ENCODE measurements at regions not wholly inside any gene's neighbourhood (a gene's known extent, or its start where the extent isn't known, plus 50 kb on each side); places are given as distances from the start of the nearest gene placed in this dataset.
"Not testable (repeated sequence)": the region's sequence is repeated elsewhere in the genome, so short reads cannot be mapped to it uniquely, and the experiment has no call there.

GRCh38 chr4:132332932-132333723 lies 816.0 kb upstream of the PCDH10 start:
- no peak for DNase-seq (ENCODE audit: low spot score)
- intact Hi-C loops (cut with DNase I) = no loop called here

- intact Hi-C loops (cut with DNase I) = no loop called here
- no peak for DNase-seq (ENCODE audit: low spot score)
Observed at GRCh38 chr4:132333724-132334047, 815.4 kb upstream of the PCDH10 start.

GRCh38 chr4:132334081-132334480 lies 815.0 kb upstream of the PCDH10 start:
- DNase-seq (ENCODE audit: low spot score) = no peak
- intact Hi-C loops (cut with DNase I) = no loop called here

DNA sequence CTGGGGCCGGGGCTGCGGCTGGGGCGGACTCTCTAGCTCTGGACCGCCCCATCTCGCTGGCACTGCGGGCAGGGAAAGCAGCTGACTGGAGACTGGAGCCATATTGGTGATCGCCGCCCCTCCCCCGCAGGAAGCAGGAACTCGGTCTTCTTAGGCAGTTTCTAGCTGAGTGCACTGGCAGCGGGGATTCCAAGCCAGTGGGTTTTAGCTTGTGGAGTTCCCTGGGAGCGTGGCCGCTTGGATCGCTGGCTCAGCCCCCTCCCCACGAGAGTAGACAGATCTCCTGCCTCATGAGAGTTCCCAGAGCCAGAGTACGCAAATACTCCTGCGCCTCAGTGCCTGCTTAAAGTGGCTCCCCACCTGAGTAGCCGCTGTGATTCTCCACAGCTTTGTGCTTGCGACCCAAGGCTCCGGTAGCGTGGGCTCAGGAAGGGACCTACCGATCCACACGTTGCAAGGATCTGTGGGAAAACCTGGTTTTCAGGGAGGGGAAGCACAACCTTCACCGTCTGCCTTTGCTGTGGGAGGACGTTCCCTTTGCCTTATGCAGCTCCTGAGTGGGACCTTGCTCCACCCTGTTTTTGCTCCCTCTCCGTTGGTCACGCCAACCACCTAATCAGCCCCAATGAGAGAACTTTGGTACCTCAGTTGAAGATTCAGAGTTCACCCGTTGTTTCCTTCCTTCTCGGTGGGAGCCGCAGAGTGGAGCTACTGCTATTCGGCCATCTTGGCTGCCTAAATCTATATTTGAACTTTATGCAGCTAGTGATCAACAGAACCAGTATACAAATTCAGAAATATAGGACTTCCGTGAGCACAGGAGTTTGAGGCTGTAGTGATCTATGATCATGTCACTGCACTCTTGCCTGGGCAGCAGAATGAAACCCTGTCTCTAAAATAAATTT lies 803.9 kb upstream of the PCDH10 start:
- intact Hi-C loops (cut with DNase I) = no loop called here

DNA sequence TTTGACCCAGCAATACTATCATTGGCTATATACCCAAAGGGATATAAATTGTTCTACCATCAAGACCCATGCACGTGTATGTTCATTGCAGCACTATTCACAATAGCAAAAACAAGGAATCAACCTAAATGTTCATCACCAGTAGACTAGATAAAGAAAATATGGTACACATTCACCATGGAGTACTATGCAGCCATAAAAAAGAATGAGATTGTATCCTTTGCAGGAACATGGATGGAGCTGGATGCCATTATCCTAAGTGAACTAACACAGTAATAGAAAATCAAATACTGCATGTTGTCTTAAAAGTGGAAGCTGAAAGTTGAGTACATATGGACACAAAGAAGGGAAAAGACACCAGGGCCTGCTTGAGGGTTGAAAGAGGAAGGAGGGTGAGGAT lies 803.1 kb upstream of the PCDH10 start:
- no peak for DNase-seq (ENCODE audit: low spot score)
- intact Hi-C loops (cut with DNase I) = no loop called here

More for the DNA sequence above, 803.9 kb upstream of the PCDH10 start:
- DNase-seq (ENCODE audit: low spot score) = no peak

DNA sequence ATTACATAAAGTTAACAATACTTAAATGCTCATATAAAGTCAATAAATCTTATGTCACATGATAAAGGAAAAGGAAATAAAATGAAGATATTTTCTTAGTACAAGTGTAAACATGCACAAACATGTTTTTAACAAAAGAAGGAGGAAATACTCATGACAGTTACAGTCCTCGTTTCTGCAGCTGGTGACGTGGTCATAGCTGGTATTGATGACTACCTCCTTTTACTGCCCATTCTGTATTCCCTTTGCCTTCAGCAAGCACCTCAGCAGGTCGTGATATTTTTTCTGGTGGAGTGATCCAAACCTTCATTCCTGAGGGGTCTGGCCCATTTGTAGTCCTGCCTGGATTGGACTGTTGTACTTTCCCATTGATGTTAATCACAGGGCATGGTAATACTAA lies 797.5 kb upstream of the PCDH10 start:
- DNase-seq (ENCODE audit: low spot score); intact Hi-C loops (cut with DNase I): not testable (repeated sequence)

DNA sequence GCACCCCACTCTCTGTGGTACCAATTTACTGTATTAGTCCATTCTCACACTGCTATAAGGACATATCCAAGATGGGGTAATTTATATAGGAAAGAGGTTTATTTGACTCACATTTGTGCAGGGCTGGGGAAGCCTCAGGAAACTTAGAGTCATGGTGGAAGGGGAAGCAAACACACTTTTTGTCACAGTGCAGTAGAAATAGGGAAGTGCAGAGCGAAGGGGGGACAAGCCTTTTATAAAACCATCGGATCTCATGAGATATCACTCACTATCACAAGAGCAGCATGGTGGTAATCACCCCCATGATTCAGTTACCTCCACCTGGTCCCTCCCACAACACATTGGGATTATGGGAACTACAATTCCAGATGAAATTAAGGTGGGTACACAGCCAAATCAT lies 766.9 kb upstream of the PCDH10 start:
- intact Hi-C loops (cut with DNase I) = no loop called here
- no peak for DNase-seq (ENCODE audit: low spot score)

GRCh38 chr4:132383571-132384199 lies 765.4 kb upstream of the PCDH10 start:
- intact Hi-C loops (cut with DNase I) = no loop called here

GRCh38 chr4:132384709-132385108 lies 764.4 kb upstream of the PCDH10 start:
- DNase-seq (ENCODE audit: low spot score) = no peak
- intact Hi-C loops (cut with DNase I) = no loop called here

More at GRCh38 chr4:132383571-132384199, 765.4 kb upstream of the PCDH10 start:
- no peak for DNase-seq (ENCODE audit: low spot score)

- intact Hi-C loops (cut with DNase I) = no loop called here
- no peak for DNase-seq (ENCODE audit: low spot score)
Observed at GRCh38 chr4:132386130-132386529, 763.0 kb upstream of the PCDH10 start.

DNA sequence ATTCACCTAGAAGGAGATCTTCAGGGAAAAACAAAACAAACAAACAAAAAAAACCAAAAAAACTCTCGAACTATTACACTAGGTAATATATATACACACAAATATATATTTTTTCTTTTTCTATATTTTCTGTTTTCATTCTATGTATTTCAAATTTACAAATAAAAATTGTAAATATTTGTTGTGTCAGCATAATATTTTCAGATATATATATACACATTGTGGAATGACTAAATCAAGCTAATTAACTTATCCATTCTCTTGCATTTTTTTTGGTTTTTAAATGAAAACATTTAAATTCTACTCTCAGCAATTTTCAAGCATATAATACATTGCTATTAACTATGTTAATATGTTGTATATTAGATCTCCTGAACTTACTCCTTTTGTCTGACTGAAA lies 762.0 kb upstream of the PCDH10 start:
- no peak for DNase-seq (ENCODE audit: low spot score)
- intact Hi-C loops (cut with DNase I) = no loop called here

- no peak for DNase-seq (ENCODE audit: low spot score)
- intact Hi-C loops (cut with DNase I) = no loop called here
Observed at GRCh38 chr4:132395561-132395960, 753.5 kb upstream of the PCDH10 start.

- no peak for DNase-seq (ENCODE audit: low spot score)
Observed at GRCh38 chr4:132396636-132397035, 752.5 kb upstream of the PCDH10 start.

DNA sequence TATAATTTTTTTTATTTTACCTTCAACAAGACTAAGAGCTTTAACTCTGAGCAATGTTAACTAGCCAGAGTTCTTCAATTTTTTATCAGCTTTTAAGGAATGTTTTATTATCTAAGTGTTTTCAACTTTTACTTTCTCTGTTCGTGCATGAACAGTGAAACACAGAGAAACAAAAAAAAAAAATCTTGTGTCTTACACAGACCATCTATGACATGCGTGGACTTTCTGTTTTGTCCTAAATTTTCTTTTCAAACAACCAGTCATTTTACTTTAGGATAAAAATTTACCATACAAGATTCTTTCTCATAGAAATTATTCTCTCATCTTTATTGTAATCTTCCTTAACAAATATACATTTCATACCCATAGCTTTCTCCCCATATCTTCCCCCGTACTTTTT lies 731.9 kb upstream of the PCDH10 start:
- intact Hi-C loops (cut with DNase I) = no loop called here
- DNase-seq (ENCODE audit: low spot score) = no peak

More at GRCh38 chr4:132396636-132397035, 752.5 kb upstream of the PCDH10 start:
- intact Hi-C loops (cut with DNase I) = no loop called here

- DNase-seq (ENCODE audit: low spot score) = no peak
- intact Hi-C loops (cut with DNase I) = no loop called here
Observed at GRCh38 chr4:132427125-132427524, 722.0 kb upstream of the PCDH10 start.

GRCh38 chr4:132437117-132437516 lies 712.0 kb upstream of the PCDH10 start:
- DNase-seq (ENCODE audit: low spot score) = no peak
- intact Hi-C loops (cut with DNase I) = no loop called here

DNA sequence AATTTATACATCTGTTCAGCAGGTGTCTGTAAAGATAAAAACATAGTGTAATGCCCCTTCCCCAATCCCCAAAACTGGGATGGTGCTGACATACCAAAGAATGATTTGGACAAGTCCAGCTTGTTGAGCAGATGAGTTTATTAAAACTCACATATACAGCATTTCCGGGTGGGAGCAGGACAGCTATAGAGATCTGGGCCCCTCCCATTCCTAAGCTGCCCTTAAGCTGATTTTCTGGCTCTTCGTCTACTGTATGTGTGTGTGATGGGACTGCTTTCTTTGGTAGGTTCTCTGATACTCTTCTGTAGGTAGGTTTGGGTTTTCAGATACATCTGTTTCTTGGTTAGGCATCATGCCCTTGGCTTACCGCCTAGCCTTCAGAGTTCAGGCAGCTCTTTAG lies 703.7 kb upstream of the PCDH10 start:
- intact Hi-C loops (cut with DNase I) = no loop called here

DNA sequence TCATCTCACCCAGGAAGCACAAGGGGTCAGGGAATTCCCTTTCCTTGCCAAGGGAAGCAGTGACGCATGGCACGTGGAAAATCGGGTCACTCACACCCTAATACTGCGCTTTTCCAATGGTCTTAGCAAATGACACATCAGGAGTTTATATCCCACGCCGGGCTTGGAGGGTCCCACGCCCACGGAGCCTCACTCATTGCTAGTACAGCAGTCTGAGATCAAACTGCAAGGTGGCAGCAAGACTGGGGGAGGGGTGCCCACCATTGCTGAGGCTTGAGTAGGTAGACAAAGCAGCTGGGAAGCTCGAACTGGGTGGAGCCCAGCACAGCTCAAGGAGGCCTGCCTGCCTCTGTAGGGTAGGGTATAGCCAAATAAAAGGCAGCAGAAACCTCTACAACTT lies 691.1 kb upstream of the PCDH10 start:
- DNase-seq (ENCODE audit: low spot score); intact Hi-C loops (cut with DNase I): not testable (repeated sequence)

More for the DNA sequence above, 703.7 kb upstream of the PCDH10 start:
- no peak for DNase-seq (ENCODE audit: low spot score)

DNA sequence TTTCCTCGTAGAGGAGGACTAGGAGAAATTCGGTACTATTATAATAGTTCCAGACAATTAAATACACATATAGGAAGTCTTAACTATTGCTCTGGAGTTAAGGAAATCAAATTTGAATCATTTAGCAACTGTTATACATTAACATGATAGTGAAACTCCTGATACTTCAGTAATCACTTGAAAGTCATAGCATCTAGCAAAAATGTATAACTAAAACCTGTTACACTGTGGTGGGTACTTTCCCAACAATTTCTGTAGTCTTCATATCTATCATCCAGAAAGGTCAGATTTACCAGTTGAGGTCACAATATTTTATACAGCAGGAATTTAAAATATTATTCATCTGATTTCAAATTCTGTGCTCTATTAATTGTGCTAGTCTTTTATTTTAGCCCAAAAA lies 669.6 kb upstream of the PCDH10 start:
- intact Hi-C loops (cut with DNase I) = no loop called here
- DNase-seq (ENCODE audit: low spot score) = no peak

GRCh38 chr4:132488555-132488954 lies 660.5 kb upstream of the PCDH10 start:
- DNase-seq (ENCODE audit: low spot score) = no peak
- intact Hi-C loops (cut with DNase I) = no loop called here

Data from cardiac septum (tissue), 1 donor.